ENCODE measurements at regions not wholly inside any gene's neighbourhood (a gene's known extent, or its start where the extent isn't known, plus 50 kb on each side); places are given as distances from the start of the nearest gene placed in this dataset.

- Histone ChIP-seq H2BK5ac (ENCODE audit: low read depth, low read length, poor library complexity, severe bottlenecking) (peak overlapping the region; percentile 75), H3K9me3 (ENCODE audit: control insufficient read depth, insufficient read depth, low read length) (no peaks in the 10 kb centered on the region), H2BK15ac (ENCODE audit: low read depth, low read length) (no peak overlapping the region), H2BK120ac (ENCODE audit: low read depth, low read length) (peak overlapping the region; percentile 57; the same call in 1 of the 2 replicates), H3K14ac (replicated peaks; ENCODE audit: low read depth, low read length) (no peak overlapping the region), H2BK20ac (ENCODE audit: low read depth, low read length) (no peak overlapping the region), H4K8ac (ENCODE audit: low read depth in 2 of 2, low read length in 2 of 2) (peak overlapping the region in 1 of 2 experiments; percentile 17; a peak in 1 of 4 replicates), H3K9ac (ENCODE audit: low read depth, low read length) (no peak overlapping the region), H3K9me1 (ENCODE audit: insufficient read depth, low read length) (no peaks in the 10 kb centered on the region), H3K4me2 (ENCODE audit: low read depth, low read length) (peak overlapping the region; percentile 52; the same call in 1 of the 2 replicates), H3K56ac (ENCODE audit: extremely low read depth, insufficient read depth, low read length) (no peak overlapping the region), H4K91ac (ENCODE audit: insufficient read depth, low read depth, low read length) (no peak overlapping the region), H2AK9ac (replicated peaks; ENCODE audit: low read depth, low read length, poor library complexity) (no peak overlapping the region), H2AK5ac (ENCODE audit: low read depth, low read length) (no peak overlapping the region), H4K20me1 (ENCODE audit: insufficient read depth, low read length) (no peaks in the 10 kb centered on the region), H3K79me1 (ENCODE audit: low read depth in 1 of 2, low read length in 2 of 2) (no peaks in the 10 kb centered on the region), H4K5ac (ENCODE audit: low read depth, low read length) (no peak overlapping the region), H2AFZ (replicated peaks; ENCODE audit: low read length, poor library complexity) (no peak overlapping the region), H3K27ac (ENCODE audit: insufficient read depth, low read length) (peak overlapping the region; percentile 61; the same call in 1 of the 2 replicates), H3K27me3 (ENCODE audit: control insufficient read depth, insufficient read depth, low read length) (no peaks in the 10 kb centered on the region), H3K4me1 (ENCODE audit: control insufficient read depth, insufficient read depth, low read length) (peaks cover 5% of the 10 kb centered on the region), H3K23ac (ENCODE audit: low read depth, low read length) (no peak overlapping the region), H3K4me3 (ENCODE audit: insufficient read depth, low read depth, low read length) (no peak overlapping the region), H3K18ac (ENCODE audit: low read depth, low read length) (peak overlapping the region; percentile 82), H3K4ac (ENCODE audit: low read depth, low read length) (no peak overlapping the region), H3K36me3 (ENCODE audit: control insufficient read depth, insufficient read depth, low read length) (no peaks in the 10 kb centered on the region)
- no CpG with 5 or more reads among the region's 5 CpGs for WGBS, 2 experiments (ENCODE audit: extremely low coverage in 2 of 2, insufficient read length in 1 of 2)
- in situ Hi-C loops (cut with MboI; ENCODE audit: low sequenced_read_pairs), result no loop called here
- BruUV-seq (replicated peaks), result no TSS peak
- ChIA-PET CTCF (interaction anchor here (1.1 kb wide), 1 partner anchor 17 kb away, joined by 3 read pairs; no protein-coding TSS in a partner anchor), POLR2A (ENCODE audit: unreplicated experiment) (interaction anchor here (0.7 kb wide), 2 partner anchors 47 to 1661 kb away, joined by 3 read pairs; no protein-coding TSS in a partner anchor)
- TF ChIP-seq POLR2A (IDR thresholded peaks at IDR 0.05; ENCODE audit: low read depth, low read length) (no peak), FOS (IDR thresholded peaks at IDR 0.05; ENCODE audit: low read depth, low read length) (peak; percentile 83), BHLHE40 (IDR thresholded peaks at IDR 0.05; ENCODE audit: low read depth, low read length) (peak; percentile 82), MAFK (IDR thresholded peaks at IDR 0.05; ENCODE audit: low read depth, low read length) (peak; percentile 21; the same call in 1 of the 2 replicates), CEBPB (IDR thresholded peaks at IDR 0.05; ENCODE audit: low read depth, low read length) (peak; percentile 99)
- dilution Hi-C loops (cut with HindIII; ENCODE audit: low sequenced_read_pairs, unreplicated experiment), result no loop called here
- peak; percentile 95 for DNase-seq
- ATAC-seq (ENCODE audit: low read depth), result peak; percentile 88
- intact Hi-C loops (cut with micrococcal nuclease), result loop anchor here (1.0 to 10.0 kb wide), 2 partner anchors 65 to 183 kb away; no protein-coding TSS in a partner anchor
Measured at GRCh38 chr2:21837168-21837960, 713.6 kb downstream of the TDRD15 start.

Measured in IMR-90 (cell line).